ENCODE measurements at regions not wholly inside any gene's neighbourhood (a gene's known extent, or its start where the extent isn't known, plus 50 kb on each side); places are given as distances from the start of the nearest gene placed in this dataset.

DNA sequence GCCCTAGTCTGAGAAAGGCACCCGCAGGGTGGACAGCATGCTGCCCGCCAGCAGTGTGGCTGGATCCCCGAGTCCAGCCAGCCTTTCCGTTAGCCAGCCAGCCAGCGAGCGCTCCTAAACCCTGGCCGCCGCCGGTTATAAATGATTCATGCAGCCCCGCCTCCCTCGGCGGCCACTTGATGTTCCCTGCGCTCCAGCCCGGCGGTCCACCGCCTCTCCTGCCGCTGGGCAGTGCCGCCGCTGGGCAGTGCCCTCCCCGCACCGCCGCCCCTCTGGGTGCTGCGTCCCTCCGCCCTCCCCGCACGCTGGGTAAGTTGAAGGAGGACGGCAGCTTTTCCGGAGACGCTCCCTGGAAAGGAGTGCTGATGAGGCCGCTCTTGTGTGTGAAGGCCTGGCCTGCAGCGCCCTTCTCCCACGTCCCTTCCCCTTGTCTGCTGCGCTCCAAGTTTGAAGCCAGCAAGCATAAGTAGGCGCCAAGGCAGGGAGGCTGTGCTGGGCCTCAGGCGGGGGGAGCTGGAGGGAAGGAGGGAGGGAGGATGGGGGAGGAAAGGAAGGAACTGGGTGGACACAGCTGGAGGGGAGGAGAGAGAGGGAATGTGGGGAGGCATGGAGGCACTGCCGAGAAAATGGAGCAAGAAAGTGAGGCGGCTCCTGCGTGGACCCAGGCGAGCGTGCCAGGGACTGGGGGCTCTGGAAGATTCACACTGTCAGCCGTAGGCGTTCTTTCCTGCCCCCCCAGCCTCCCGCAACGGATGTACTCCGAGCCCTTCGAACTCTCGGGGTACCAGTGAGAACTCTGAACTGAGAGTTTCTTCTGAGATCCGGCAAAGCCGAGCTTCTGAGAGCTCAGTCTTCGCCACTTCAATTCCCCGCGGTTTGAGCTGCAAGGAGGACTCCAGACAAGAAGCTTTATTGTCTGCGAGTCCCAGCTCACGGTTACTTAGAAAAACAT, 131.9 kb downstream of the GLI2 start:
- DNase-seq, result no peak

DNA sequence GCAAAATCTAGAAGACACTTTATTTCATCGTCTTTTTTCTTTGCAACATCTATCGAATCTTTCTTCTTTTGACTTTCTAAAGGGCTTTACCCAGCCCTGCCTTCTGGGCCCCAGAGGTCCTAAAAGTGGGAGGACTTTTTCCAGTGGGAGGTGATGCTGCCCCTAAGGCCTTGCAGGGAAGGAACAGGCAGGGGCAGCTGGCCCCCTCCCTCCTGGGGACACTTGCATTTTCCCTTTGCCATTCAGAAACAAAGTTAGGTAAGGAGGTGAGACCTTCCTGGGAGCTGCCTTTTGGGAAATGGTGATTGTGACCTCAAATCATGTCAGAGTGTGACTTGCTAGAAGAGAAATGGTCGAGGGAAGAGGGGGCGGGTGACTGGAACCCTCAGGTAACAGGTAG, 132.7 kb downstream of the GLI2 start:
- no peak for DNase-seq

DNA sequence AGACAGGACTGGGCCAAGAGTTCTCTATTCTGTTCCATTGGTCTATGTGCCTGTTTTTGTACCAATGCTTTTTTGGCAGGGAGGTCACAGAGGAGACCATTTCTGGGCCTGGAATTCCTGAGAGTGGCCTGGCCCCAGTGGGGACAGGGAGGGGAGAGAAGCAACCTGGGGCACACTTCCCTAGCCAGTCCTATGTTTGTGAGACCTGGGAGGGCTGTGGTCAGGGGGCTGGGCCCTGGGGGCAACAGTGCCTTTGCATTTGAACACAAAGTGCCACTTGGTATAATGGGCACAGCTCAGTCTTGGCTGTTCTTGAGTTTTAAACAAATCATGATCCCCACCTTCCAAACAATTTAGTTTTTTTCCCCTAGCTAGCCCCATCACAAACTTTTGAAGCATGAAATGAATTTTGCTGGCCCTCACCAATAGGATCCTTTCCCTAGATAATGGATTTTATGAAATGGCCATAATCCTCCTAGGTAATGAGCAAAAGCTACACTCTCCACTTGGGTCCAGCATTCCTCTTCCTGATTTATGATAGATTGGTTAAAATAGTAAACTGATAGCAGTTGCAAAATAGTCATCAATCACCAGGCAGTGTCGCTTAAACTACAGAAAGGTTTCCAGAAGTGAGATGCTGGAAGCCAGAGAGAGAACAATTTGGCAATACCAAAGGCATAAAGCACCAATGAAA, 133.5 kb downstream of the GLI2 start:
- DNase-seq, result no peak

DNA sequence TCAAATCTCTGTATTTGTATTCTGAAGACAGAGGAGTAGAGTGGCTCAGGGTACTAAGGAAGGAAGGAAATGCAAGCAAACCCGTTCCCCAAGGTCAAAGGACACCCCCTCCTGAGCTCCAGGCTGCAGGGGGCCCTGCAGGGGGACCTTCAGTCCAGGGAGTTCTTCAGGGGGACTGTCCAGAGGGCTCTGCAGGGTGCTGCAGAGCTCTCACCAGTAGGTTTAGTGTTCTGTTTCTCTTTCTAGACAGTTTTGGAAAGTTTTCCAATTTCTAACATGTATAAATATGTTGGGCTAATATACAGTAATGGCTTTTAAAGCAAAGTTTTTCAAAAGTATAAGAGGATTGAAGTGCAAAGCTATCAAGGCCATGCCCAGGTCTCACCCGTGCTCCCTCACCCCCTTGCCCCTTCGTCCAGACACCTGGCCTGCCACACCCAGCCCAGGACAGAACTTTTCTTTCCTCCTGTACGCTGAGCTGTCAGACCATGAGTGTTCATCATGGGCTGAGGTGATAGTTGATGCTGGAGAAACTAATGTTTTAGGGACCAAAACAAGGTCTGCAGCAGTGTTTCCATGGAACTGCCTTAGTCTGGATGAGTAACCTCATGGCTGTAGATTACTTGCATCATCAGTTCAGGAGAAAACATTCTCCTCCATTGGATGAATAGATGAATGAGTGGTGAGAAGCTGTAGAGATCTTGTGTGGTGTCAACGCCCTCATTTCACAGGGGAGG, 134.2 kb downstream of the GLI2 start:
- no peak for DNase-seq

DNA sequence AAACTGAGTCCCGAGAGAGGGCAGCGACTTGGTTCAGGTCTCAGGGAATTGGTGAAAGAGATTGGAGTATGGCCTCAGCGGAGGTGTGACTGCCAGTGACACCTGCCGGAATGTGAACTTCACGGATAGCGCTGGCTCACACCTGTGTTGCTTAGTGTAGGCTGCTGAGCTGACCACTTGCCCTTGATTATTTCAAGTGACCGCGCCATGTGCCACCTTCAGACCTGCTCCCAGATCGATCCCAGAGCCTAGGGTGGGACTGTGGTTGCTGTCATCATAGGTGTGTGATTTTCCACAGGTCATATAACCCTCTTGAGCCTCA, 134.8 kb downstream of the GLI2 start:
- DNase-seq, result no peak

DNA sequence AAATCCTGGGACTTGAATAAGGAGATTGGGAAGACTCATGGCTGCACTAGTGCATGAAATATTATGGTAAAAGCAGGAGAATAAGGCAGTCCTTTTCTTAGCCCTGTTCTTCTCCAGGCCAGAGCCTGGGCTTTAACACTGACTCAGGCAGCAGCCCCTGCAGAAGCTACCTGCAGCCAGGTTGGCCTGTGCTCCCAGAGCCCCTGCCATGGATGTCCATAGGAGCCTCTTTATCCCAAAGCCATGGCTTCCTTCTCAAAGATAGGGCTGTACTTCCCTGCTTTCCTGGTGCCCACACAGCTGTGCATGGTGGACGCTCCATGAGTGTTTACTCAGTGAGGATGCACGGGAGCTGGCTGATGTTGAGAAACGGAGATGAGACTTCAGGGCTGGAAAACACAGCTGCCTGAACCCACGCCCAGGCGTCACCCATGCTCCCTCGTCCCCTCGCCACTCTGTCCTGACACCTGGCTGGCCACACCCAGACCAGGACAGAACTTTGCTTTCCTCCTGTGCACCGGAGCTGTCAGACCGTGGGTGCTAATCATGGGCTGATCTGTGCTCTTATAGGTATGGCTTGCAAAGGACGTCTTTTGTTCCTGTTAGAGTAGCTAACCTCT, 135.5 kb downstream of the GLI2 start:
- no peak for DNase-seq

DNA sequence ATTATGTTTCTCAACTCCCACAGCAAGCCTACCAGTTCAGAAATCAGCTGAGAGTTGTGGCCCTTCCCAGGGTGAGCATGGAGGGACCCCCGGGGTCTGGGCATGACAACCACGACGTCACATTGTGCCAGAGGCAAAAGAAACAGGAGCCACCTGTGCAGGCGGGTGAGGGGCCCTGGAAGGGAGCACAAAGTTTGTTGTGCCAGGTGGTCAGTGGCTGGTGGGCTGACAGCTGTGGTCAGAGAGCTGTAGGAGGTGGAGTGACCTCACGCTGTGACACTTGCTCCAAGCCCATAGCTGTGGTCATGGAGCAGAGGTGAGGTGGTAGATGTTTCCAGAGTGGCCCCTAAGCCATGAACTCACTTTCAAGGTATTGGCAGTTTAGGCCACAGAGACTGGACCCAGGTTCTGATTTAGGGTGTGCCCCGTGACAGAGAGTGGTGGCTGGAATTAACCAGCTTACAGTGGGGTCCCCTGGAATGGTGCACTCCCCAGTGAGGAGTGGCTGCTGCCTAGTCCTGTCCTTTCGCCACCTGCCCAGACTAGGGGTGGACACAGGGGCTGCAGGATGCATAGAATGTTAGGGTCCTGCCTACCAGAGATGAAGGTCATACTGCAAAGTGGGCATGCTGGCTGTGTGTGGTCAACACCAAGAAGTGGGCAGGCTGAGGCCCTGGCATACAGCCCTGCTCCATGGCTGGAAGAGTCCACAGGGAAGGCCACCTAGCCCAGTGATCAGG, 136.4 kb downstream of the GLI2 start:
- DNase-seq, result no peak

DNA sequence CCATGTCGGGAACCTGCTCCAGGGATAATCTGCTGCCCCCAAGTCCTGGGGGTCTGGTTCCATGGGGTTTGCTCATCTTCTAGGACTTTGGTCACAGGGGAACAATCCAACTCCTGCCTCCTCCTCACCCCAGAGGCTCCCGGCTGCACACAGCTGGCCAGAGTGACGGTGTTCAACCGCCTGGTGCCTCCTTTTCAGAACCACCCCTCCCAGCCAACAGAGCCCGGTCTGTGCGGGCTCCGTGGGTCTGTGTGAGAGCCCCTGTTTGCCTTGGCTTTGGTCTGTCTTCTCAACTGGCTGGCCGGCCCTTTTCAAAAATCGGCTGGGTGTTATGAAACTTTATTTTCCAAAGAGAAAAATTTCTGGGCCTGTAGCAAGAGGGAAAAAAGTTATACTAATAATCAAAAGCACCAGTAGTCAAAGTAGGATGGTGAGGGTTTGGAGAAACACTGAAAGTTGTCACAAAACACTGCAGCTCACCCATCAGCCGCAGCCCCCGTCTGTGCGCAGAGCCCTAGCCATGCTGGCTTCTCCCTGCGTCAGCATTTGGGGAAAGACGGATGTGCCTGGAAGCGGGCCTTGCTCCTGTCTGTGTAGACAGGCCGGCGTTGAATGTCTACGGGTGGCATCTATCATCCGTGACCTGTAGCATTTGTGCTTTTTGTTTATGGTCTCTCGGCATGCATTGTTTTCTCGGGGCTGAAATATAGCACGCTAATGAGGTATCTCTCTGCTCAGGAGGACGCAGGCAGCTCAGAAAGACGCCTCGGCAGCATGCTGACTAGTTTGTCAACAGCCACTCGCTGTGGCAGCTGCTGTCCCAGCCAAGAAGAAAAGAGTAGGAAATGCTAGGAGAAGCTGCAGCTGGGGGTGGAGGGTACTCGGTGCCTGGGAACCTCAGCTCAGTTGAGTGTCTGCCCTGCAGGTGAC, 138.6 kb downstream of the GLI2 start:
- DNase-seq, result no peak

DNA sequence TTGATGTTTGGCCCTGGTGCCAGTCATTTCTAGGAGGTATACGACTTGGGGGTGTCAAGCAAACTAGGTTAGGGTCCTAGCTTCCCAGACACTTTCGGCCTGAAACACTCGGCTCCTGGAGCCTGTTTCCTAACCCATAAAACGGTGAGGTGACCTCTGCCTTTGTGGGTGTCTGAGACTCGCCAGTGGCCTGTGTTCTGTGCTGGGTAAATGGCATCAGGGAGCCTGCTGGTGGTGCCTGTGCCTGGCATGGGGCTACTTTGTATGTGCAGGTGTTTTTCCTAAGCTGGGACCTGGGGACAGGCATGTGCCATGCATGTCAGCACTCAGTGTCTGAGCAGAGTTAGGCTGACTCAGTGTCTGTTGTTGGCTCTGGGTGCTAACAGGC, 139.2 kb downstream of the GLI2 start:
- DNase-seq, result no peak

DNA sequence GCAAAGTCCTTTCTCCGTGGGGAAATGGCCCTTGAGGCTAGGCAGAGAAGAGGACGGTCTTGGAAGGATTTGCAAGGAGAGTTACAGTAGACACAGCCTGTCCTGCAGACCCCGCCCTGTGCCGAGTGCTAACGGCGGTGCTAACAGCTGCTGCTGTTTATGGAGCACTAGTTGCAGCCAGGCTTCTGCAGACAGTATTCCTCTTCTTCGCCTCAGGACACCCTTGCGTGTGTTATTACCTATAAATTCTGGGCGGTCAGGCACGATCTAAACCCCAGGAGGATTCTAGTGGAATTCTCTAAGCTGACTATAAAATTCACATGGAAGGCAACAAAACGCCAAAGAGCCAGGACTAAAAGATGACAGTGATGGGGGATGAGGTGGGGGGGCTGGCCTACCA, 139.8 kb downstream of the GLI2 start:
- DNase-seq, result no peak

DNA sequence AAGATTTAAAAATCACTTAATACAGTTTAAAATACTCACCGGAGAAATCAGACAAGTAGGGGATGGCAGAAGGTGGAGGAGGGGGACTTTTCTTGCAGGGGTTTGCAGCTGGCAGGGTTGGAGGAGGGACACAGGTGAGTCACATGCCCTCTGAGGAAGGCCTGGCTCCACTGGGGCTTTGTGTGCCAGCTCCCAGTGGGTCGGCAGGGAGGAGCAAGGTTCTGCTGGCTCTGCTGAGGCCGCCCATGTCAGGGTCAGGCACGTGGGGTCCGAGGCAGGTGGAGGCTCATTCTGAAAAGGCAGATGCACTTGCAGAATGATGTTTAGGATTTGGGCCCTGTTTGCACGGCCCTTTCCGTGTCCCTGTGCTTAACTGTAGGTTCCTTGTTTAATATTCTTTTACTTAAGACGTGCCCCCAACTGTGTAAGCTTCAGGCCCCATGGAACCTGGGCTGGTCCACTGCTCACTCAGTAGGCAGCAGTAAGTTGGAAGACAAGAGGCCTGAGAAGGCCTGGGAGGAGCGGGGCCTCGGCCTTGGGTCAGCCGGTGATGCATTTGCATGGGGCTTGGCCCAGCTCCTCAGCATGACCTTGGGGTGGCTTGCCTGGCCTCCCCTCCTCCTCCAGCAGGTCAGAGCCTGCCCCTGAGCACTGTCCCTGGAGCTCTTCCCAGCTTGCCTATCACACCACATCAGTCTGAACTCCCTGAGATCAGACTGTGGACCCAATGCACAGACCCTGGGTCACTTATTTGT, 141.0 kb downstream of the GLI2 start:
- DNase-seq, result no peak

DNA sequence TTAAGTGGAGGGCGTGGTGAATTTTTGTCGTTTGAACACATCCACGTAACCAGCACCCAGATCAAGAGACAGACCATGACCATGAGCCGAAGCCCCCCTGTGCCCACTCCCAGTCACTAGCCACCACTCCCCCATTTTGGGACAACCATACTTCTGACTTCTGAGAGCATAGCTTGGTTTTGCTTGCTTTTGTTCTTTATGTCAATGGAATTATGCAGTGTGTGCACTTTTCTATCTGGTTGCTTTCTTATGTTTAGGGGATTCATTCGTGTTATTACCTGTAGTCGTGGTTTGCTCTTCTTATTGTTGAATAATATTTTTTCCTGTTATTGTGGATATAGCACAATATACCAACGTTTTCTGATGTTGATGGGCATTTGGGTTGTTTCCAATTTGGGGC, 141.7 kb downstream of the GLI2 start:
- no peak for DNase-seq

DNA sequence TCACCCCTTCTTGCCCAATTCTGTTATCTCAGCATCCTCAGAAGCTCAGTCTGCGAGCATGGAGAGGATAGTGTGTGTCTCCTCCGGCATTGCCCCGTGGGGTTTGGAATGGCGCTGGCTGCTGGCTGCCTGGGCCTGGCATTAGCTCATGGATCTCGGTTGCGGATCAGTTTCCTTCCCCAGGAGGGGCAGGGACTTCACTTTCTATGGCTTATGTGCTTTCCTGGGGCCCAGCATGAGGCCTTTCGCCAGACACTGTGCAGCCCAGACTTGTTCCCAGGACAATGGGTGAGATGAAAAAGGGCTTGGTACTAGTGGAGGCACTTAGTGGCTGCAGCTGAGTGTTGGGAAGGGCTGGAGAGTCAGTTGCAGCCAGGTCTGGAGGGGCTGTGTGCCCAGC, 143.3 kb downstream of the GLI2 start:
- no peak for DNase-seq

DNA sequence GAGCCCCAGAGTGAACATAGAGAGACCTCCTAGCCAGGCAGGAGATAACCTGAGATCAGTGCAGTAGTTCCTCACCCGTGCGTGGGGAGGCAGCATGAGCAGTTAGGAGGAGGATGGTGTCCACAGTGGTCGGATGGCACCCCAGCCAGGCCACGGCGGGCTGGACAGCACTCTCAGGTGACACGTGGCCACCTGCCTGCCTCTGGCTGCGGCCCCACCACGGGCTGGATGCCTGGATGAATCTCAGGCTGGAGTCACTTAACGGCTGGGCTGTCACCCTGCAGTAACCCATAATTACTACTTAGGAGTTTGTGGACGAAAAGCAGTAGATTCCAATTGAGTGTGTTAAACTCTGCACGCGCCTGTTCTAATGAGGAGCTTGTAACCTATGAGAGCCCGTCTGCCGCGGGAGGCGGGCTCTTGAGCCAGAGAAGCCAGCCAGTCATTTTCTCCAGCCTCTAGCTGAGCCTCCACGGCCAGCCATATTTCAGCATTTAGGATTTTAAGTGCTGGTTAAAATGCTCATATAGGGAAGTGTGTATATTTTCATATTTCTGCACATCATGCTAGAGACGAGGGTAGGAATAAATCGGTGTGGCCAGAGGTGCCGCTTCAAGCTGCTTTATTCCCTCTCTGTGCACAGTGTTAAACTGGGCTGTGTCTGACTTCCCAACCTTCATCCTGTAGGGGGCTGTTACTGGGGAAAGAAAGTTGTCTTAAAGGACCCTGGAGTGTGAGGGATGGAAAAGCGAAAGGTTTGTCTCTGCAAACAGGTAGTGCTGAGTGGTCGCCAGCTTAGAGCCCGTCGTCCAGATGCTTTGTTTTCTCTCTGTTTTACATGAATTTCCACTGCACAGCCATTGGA, 144.0 kb downstream of the GLI2 start:
- no peak for DNase-seq

DNA sequence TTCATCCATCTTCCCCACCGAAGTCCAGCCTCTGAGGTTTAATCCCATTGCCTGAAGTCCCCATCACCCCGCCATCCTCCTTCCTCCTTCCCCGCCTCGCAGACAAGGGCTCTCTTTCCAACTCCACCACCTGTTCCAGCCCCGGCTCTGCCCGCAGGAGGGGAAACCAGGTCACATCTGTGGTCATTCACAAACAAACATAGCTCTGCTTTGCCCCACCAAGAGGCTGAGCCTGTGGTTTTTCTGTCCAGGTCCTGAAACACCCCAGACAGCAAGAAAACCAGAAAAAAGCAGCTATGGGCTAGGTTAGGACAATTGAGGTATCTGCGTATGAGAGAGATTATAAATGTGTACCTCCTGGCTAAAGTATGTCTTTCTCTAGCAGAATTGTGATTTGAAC, 144.7 kb downstream of the GLI2 start:
- no peak for DNase-seq

DNA sequence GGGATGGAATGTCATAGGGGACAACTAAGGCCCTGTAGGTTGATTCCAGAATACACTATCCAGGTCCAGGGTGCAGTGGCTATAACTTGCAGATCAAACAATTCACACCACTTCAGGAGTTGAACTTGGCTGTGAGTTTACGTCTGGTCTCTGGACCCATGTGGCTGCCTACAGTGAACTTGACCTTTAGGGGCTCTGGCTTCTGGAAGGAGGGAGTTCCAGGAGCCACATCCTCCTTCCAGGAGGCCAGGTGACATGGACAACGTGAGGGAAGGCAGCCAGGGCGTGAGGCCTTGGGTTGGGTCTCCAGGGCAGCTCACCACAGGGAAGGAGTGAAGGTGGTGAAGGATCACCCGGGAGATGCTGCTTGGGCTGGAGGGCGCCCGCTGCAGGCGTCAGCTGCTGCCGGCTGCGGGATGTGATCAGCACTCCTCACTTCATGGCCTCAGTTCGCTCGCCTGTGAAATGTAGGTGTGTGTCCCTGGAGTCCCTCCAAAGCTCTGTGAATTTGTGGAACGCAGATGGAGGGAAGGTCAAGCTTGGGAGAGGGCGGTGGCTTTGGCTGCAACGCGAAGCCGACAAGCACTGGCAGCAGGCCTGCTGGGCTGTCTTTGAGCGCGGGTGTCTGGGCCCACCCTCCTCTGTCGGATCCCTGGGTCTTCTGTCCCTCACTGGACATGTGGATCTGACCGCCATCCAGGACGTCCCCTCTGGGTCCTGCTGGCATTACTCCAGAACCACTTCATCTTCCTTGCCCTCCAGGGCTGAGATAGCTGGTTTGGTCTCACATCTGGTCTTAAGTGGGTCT, 146.5 kb downstream of the GLI2 start:
- DNase-seq, result no peak

DNA sequence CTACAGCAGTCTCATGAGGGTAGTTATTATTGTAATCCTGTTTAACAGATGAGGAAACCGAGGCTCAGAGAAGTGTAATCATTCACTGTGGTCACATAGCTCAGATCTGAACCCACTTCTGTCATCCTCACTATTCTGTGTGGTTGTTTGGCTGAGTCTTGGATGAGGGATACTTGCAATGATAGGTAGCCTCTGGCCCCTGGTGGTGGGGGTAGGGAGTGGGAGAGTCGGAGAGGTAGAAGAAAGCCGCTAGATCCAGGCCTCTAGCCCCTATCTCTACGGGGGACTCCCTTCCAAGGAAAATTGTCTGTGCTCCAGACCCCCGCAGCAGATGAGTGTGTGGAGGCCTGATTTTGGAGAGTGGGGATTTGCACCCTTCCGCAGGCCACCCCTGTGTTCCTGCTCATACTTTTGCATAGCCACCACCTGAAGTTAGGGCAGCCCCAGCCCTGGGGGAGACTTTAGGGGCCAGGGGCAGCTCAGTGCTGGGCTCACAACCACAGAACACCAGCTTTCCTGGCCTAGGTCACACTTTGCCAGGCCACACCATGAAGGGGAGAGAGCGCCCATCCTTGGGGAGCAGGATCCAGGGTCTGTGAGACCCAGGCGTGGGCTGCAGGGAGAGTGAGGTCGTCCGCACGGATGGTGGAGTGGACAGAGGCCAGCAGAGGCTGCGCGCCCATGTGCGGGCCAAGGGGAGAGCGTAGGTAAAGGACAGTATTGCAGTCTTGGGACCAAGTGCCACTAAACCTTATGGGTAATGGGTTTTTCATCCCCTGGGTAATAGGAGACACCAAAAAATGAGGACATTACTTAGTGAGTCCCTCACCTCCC, 148.2 kb downstream of the GLI2 start:
- no peak for DNase-seq
